ENCODE measurements at regions not wholly inside any gene's neighbourhood (a gene's known extent, or its start where the extent isn't known, plus 50 kb on each side); places are given as distances from the start of the nearest gene placed in this dataset.
"Not testable (repeated sequence)": the region's sequence is repeated elsewhere in the genome, so short reads cannot be mapped to it uniquely, and the experiment has no call there.

DNA sequence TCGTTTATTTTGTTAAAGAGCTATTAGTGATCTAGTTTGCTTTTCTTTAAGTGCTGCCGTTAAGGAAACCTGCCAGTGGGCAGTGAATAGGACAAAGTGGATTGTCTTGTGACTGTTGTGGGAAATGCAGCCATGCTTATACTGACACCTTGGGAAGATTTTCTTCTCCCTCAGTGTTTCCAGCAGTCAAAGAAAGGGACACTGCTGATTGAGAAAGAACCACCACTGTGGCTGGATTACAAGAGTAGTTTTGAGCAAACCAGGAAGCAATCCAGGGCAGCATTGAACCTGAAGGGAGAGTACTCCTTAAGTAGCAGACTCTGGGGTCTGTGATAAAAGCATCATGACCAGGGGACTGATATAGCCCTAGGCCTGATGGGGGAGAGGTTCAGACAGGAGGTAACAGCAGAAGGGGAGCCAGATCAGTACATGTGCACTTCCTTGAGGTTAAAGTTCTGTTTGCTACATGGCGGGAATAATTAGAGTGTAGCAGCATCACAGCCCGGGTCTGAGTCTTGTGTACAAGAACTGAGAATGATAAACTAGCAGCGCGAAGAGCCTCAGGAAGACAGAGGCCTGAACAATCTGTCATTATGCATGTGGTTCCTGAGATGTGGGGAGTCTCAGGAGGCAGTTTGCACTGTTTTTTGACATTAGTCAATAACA, 167.8 kb downstream of the C11orf91 start:
- no peak for ATAC-seq
- peaks cover 0 to 12% of the 10 kb centered on the region in 2 donors for H3K27me3 ChIP-seq
- H3K4me1 ChIP-seq, result no peaks in the 10 kb centered on the region
- H3K4me3 ChIP-seq, result no peak overlapping the region
- no peak for DNase-seq
- H3K9me3 ChIP-seq, result peaks cover 0 to 5% of the 10 kb centered on the region in 2 donors
- H3K36me3 ChIP-seq, result no peaks in the 10 kb centered on the region
- H3K27ac ChIP-seq, result no peak overlapping the region
- TF ChIP-seq CTCF (IDR thresholded peaks at IDR 0.05), result no peak
- intact Hi-C loops (cut with DNase I), result no loop called here

DNA sequence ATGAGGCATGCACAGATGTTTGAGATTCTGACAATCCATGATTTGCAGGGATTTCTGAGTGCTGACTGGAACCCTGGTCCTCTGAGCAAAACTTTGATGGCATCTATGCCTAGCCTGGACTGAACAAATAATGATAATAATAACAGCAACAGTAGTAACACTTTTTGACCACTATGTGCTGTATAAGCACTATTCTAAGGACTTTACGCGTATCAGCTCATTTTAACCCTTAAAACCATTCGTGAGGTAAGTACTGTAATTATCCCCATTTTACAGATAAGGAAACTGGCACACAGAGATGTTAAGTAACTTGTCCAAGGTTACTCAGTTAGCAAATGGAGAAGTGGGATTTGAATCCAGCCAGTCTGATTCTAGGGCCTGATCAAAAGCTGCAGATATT, 168.4 kb downstream of the C11orf91 start:
- Histone ChIP-seq H3K9me3 (peaks cover 0 to 8% of the 10 kb centered on the region in 2 donors), H3K27ac (no peak overlapping the region), H3K27me3 (peaks cover 0 to 12% of the 10 kb centered on the region in 2 donors), H3K4me1 (no peaks in the 10 kb centered on the region), H3K4me3 (no peak overlapping the region), H3K36me3 (no peaks in the 10 kb centered on the region)
- TF ChIP-seq CTCF (IDR thresholded peaks at IDR 0.05), result no peak
- no peak for DNase-seq
- ATAC-seq, result no peak
- intact Hi-C loops (cut with DNase I), result no loop called here

DNA sequence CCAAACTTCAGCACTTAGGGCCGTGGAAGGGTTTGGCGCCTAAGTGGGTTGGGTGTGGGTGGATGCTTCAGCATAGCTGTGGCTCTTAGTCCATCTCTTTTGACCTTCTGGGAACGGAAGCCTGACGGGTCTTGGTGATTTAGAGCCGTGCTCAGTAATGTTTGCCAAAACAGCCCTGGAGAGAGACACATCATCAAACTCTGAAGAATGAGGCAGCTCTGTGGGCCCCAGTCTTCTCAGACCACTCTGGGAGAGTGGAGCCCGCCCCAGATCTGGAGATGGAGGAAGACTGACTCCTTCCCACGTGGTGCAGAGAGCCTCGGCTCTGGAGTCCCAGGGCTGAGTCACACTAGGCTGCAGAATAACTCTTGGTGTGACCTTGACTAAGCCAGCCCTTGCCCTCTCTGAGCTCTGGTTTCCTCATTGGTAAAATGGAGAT, 168.9 kb downstream of the C11orf91 start:
- Histone ChIP-seq H3K36me3 (no peaks in the 10 kb centered on the region), H3K9me3 (peaks cover 0 to 9% of the 10 kb centered on the region in 2 donors), H3K4me1 (no peaks in the 10 kb centered on the region), H3K27me3 (peaks cover 0 to 11% of the 10 kb centered on the region in 2 donors), H3K4me3 (no peak overlapping the region), H3K27ac (no peak overlapping the region)
- peak in 1 of 4 donors; percentile 36 for DNase-seq
- TF ChIP-seq CTCF (IDR thresholded peaks at IDR 0.05), result no peak
- intact Hi-C loops (cut with DNase I), result no loop called here
- peak; percentile 74 for ATAC-seq

GRCh38 chr11:33530815-33531214, 169.8 kb downstream of the C11orf91 start:
- H3K27me3 ChIP-seq, result peaks cover 0 to 5% of the 10 kb centered on the region in 2 donors
- ATAC-seq, result peak; percentile 22
- intact Hi-C loops (cut with DNase I), result no loop called here
- no peaks in the 10 kb centered on the region for H3K4me1 ChIP-seq
- DNase-seq, result no peak
- H3K27ac ChIP-seq, result no peak overlapping the region
- peaks cover 0 to 14% of the 10 kb centered on the region in 2 donors for H3K9me3 ChIP-seq
- H3K4me3 ChIP-seq, result no peak overlapping the region
- TF ChIP-seq CTCF (IDR thresholded peaks at IDR 0.05), result no peak
- H3K36me3 ChIP-seq, result no peaks in the 10 kb centered on the region

DNA sequence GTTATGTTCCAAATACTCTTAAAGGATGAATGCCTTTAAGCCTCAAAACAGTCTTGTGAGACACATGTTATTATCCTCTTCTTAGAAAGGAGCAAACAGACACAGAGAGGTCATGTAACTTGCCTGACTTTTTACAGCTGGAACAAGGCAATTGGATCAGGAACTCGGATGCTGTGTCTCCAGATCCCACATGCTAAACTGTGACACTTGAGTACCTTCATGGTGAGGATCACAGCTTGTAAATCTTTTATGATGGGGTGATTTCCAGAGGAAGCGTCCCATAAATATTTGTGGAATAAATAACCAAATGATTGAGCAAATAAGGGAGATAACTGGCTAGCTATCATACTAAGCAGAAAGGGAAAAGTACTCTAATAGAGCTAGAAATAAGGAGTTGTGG, 171.2 kb downstream of the C11orf91 start:
- no peak for TF ChIP-seq CTCF (IDR thresholded peaks at IDR 0.05)
- intact Hi-C loops (cut with DNase I), result no loop called here
- DNase-seq, result no peak
- H3K27ac ChIP-seq, result no peak overlapping the region
- peaks cover 0 to 12% of the 10 kb centered on the region in 2 donors for H3K9me3 ChIP-seq
- H3K4me1 ChIP-seq, result no peaks in the 10 kb centered on the region
- no peaks in the 10 kb centered on the region for H3K36me3 ChIP-seq
- ATAC-seq, result no peak
- peaks cover 0 to 5% of the 10 kb centered on the region in 2 donors for H3K27me3 ChIP-seq
- no peak overlapping the region for H3K4me3 ChIP-seq

DNA sequence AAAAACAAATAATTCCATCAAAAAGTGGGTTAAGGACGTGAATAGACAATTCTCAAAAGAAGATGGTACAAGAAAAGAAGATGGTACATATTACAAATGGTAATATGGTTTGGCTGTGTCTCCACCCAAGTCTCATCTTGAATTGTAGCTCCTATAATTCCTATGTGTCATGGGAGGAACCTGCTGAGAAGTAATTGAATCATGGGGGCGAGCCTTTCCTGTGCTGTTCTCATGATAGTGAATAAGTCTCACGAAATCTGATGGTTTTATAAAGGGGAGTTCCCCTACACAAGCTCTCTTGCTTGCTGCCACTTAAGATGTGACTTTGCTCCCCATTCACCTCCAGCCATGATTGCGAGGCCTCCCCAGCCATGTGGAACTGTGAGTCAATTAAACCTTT, 172.9 kb downstream of the C11orf91 start:
- DNase-seq; H3K4me1 ChIP-seq; H3K36me3 ChIP-seq; H3K27ac ChIP-seq; H3K4me3 ChIP-seq; intact Hi-C loops (cut with DNase I); H3K27me3 ChIP-seq; ATAC-seq: not testable (repeated sequence)
- H3K9me3 ChIP-seq, result peaks cover 0 to 12% of the 10 kb centered on the region in 2 donors
